BLaER1 (cell line): ENCODE measurements at regions not wholly inside any gene's neighbourhood (a gene's known extent, or its start where the extent isn't known, plus 50 kb on each side); places are given as distances from the start of the nearest gene placed in this dataset.
"Not testable (repeated sequence)": the region's sequence is repeated elsewhere in the genome, so short reads cannot be mapped to it uniquely, and the experiment has no call there.

Source experiments
- H3K27ac ChIP-seq: shearing (Covaris generic); formaldehyde crosslinking; 2 replicates; pipeline ENCODE4 v1.8.1; 2022
- H3K27me3 ChIP-seq: shearing (Covaris generic); formaldehyde crosslinking; 2 replicates; pipeline ENCODE4 v1.8.1; 2022
- H3K36me3 ChIP-seq: shearing (Covaris generic); formaldehyde crosslinking; 2 replicates; pipeline ENCODE4 v1.8.1; 2022
- H3K4me1 ChIP-seq: shearing (Covaris generic); formaldehyde crosslinking; 2 replicates; pipeline ENCODE4 v1.8.1; 2022
- H3K4me2 ChIP-seq: shearing (Covaris generic); formaldehyde crosslinking; 2 replicates; pipeline ENCODE4 v1.8.1; 2022
- H3K4me3 ChIP-seq: shearing (Covaris generic); formaldehyde crosslinking; 2 replicates; pipeline ENCODE4 v1.8.1; 2022
- H3K9ac ChIP-seq: shearing (Covaris generic); formaldehyde crosslinking; 2 replicates; pipeline ENCODE4 v1.8.1; 2022
- H3K9me3 ChIP-seq: shearing (Covaris generic); formaldehyde crosslinking; 2 replicates; pipeline ENCODE4 v1.8.1; 2022
- H4K20me1 ChIP-seq: shearing (Covaris generic); formaldehyde crosslinking; 2 replicates; pipeline ENCODE4 v1.8.1; 2022
- Cebpa-rat ChIP-seq: shearing (Covaris generic); IDR thresholded peaks from 2 replicates; pipeline ENCODE4 v1.8.1; 2022

GRCh38 chr19:31478241-31478640 is 129.0 kb upstream of the TSHZ3 start:
- TF ChIP-seq Cebpa-rat, result no peak
- Histone ChIP-seq H3K36me3 (no peaks in the 10 kb centered on the region), H3K9ac (no peak overlapping the region), H3K27ac (no peak overlapping the region), H3K4me3 (no peak overlapping the region), H3K9me3 (peaks cover 4% of the 10 kb centered on the region; the same call in 1 of the 2 replicates), H3K27me3 (no peaks in the 10 kb centered on the region), H4K20me1 (no peaks in the 10 kb centered on the region), H3K4me1 (no peaks in the 10 kb centered on the region), H3K4me2 (no peak overlapping the region)

DNA sequence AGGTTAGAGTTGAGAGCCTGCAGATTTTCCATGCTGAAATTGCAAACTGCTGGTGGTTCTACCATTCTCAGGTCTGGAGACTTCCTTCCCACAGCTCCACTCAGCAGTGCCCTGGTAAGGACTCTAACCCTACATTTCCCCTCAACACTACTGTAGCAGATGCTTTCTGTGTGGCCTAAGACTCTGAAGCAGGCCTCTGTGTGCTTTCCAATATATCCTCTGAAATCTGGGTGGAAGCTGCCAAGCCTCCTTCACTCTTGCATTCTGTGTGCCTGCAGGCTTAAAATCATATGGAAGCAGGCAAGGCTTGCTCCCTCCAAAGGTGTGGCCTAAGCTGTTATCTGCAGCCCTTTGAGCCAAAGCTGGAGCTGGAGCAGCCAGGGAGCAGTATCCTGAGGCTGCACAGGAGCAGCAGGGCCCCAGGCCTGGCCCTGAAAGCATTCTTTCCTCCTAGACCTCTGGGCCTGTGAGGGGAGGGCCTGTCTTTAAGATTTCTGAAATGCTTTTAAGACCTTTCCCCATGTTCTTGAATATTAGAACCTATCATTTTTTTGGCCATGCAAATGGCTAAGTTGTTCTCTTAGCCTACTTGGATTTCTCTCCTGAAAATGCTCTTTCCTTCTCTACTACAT is 134.1 kb upstream of the TSHZ3 start:
- no peaks in the 10 kb centered on the region for H3K4me1 ChIP-seq
- H3K27ac ChIP-seq, result no peak overlapping the region
- H3K9me3 ChIP-seq, result peaks cover 38% of the 10 kb centered on the region
- H4K20me1 ChIP-seq, result no peaks in the 10 kb centered on the region
- no peaks in the 10 kb centered on the region for H3K27me3 ChIP-seq
- H3K9ac ChIP-seq, result no peak overlapping the region
- TF ChIP-seq Cebpa-rat, result no peak
- no peaks in the 10 kb centered on the region for H3K36me3 ChIP-seq
- no peak overlapping the region for H3K4me3 ChIP-seq
- H3K4me2 ChIP-seq, result no peak overlapping the region

DNA sequence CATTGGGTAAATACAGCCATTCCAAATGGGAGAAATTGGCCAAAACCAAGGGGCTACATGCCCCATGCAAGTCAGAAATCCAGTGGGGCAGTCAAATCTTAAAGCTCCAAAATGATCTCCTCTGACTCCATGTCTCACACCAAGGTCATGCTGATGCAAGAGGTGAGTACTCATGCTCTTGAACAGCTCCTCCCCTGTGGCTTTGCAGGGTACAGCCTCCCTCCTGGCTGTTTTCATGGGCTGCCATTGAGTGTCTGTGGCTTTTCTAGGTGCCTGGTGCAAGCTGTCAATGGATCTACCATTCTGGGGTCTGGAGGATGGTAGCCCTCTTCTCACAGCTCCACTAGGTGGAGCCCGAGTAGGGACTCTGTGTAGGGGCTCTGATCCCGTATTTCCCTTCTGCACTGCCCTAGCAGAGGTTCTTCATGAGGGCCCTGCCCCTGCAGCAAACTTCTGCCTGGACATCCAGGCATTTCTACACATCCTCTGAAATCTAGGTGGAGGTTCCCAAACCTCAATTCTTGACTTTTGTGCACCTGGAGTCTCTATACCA is 135.7 kb upstream of the TSHZ3 start:
- peaks cover 38% of the 10 kb centered on the region for H3K9me3 ChIP-seq
- H4K20me1 ChIP-seq, H3K4me3 ChIP-seq, H3K9ac ChIP-seq, H3K27me3 ChIP-seq, H3K27ac ChIP-seq, H3K36me3 ChIP-seq, H3K4me1 ChIP-seq, H3K4me2 ChIP-seq: not testable (repeated sequence)

DNA sequence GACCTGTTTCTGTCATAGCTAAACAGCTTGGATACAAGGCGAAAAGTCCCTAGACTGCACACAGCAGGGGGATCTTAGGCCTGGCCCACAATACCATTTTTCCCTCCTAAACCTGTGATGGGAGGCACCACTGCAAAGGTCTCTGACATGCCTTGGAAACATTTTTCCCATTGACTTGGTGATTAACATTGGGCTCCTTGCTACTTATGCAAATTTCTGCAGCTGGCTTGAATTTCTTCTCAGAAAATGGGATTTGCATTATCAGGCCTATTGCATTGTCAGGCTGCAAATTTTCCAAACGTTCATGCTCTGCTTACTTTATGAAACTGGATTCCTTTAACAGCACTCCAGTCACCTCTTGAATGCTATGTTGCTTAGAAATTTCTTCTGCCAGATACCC is 136.2 kb upstream of the TSHZ3 start:
- Histone ChIP-seq H3K4me3 (no peak overlapping the region), H3K27ac (no peak overlapping the region), H3K4me2 (no peak overlapping the region), H3K9me3 (peaks cover 38% of the 10 kb centered on the region), H3K36me3 (no peaks in the 10 kb centered on the region), H3K4me1 (no peaks in the 10 kb centered on the region), H3K27me3 (no peaks in the 10 kb centered on the region), H4K20me1 (no peaks in the 10 kb centered on the region), H3K9ac (no peak overlapping the region)
- no peak for TF ChIP-seq Cebpa-rat

DNA sequence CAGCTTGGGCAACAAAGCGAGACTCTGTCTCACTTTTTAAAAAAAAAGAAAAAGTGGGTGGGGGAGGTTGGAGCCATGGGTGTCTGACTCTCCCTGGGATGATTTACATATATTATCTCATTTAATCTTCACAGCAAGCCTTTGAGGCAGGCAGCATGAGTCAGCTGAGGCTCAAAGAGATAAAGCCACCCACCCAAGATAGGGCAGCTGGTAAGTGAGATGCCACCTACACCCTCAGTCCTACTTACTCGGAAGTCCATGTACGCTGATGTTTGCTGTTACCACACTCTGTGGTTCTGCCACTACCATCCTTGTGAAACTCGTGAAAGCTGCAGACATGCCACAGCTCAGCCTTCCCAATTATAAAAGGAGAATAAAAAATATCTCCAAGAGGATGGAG is 142.0 kb upstream of the TSHZ3 start:
- no peak overlapping the region for H3K4me3 ChIP-seq
- no peak for TF ChIP-seq Cebpa-rat
- H3K4me1 ChIP-seq, result no peaks in the 10 kb centered on the region
- H3K4me2 ChIP-seq, result no peak overlapping the region
- H4K20me1 ChIP-seq, result no peaks in the 10 kb centered on the region
- peaks cover 6% of the 10 kb centered on the region for H3K9me3 ChIP-seq
- no peak overlapping the region for H3K27ac ChIP-seq
- H3K36me3 ChIP-seq, result no peaks in the 10 kb centered on the region
- no peak overlapping the region for H3K9ac ChIP-seq
- no peaks in the 10 kb centered on the region for H3K27me3 ChIP-seq

DNA sequence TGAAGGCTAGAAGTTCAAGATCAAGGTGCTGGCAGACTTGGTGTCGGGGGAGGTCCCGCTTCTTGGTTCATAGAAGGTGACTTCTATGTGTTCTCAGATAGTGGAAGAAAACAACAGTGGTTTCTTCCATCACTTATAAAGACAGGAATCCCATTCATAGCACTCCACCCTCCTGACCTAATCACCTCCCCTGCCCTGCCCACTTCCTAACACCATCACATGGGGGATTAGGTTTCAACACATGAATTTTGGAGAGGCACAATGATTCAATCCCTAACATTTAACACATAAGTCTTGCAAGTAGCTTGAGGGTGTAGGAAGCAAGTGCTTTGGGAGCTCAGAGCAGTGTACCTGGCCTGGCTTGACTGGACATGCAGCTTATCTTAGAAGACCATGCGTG is 142.8 kb upstream of the TSHZ3 start:
- Histone ChIP-seq H3K4me1 (no peaks in the 10 kb centered on the region), H3K9ac (no peak overlapping the region), H4K20me1 (no peaks in the 10 kb centered on the region), H3K36me3 (no peaks in the 10 kb centered on the region), H3K9me3 (no peaks in the 10 kb centered on the region), H3K4me2 (no peak overlapping the region), H3K4me3 (no peak overlapping the region), H3K27me3 (no peaks in the 10 kb centered on the region), H3K27ac (no peak overlapping the region)
- no peak for TF ChIP-seq Cebpa-rat

DNA sequence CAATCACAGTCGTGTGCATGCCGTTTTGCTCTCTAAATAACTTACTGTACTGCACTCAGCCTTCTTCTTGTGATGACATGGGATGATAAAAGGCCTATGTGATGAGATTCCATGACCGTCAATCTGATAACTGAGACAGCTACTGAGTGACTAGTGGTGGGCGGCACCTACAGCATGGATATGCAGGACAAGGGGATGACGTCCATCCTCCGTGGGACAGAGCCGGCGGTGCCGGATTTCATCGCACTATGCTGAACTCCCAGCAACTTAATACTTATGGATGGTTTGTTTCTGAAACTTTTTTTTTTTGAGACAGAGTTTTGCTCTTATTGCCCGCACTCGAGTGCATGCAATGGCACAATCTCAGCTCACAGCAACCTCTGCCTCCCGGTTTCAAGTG is 146.8 kb upstream of the TSHZ3 start:
- Histone ChIP-seq H4K20me1 (no peaks in the 10 kb centered on the region), H3K27ac (no peak overlapping the region), H3K4me1 (0 out of 2 replicates have a peak, but pooled peaks cover 4% of the 10 kb centered on the region), H3K4me3 (no peak overlapping the region), H3K27me3 (no peaks in the 10 kb centered on the region), H3K36me3 (no peaks in the 10 kb centered on the region), H3K9me3 (no peaks in the 10 kb centered on the region), H3K9ac (no peak overlapping the region), H3K4me2 (no peak overlapping the region)
- TF ChIP-seq Cebpa-rat, result no peak

- Histone ChIP-seq H3K4me2 (no peak overlapping the region), H3K4me3 (no peak overlapping the region), H3K36me3 (no peaks in the 10 kb centered on the region), H4K20me1 (no peaks in the 10 kb centered on the region), H3K27ac (no peak overlapping the region), H3K27me3 (no peaks in the 10 kb centered on the region), H3K9me3 (no peaks in the 10 kb centered on the region), H3K9ac (no peak overlapping the region), H3K4me1 (0 out of 2 replicates have a peak, but pooled peaks cover 4% of the 10 kb centered on the region)
- no peak for TF ChIP-seq Cebpa-rat
These were observed 148.5 kb upstream of the TSHZ3 start for GRCh38 chr19:31497709-31498108.

DNA sequence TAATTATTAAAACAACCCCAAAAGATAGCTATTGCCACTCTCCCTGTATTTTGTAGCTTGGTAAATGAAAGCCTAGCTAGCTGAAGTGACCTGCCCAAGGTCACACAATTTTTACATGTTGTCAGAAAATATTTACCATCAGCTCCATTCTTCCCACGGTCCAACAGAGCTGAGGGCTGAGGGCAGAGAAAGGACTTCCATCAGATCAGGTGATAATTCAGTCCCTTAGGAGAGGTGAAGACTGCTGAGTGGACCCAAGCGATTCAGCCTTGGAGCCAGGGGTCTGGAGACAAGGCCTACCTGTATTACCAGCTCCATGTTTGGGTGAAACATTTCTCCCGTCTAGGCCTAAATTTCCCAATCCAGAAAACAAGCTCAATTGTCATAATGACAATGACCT is 149.5 kb upstream of the TSHZ3 start:
- Histone ChIP-seq H3K27me3 (no peaks in the 10 kb centered on the region), H3K4me3 (no peak overlapping the region), H3K27ac (no peak overlapping the region), H4K20me1 (no peaks in the 10 kb centered on the region), H3K4me2 (no peak overlapping the region), H3K4me1 (0 out of 2 replicates have a peak, but pooled peaks cover 4% of the 10 kb centered on the region), H3K36me3 (no peaks in the 10 kb centered on the region), H3K9ac (no peak overlapping the region), H3K9me3 (no peaks in the 10 kb centered on the region)
- TF ChIP-seq Cebpa-rat, result no peak

GRCh38 chr19:31499281-31500196 is 150.3 kb upstream of the TSHZ3 start:
- H3K27ac ChIP-seq, result no peak overlapping the region
- no peak overlapping the region for H3K4me2 ChIP-seq
- no peak overlapping the region for H3K9ac ChIP-seq
- no peak for TF ChIP-seq Cebpa-rat
- H3K4me1 ChIP-seq, result 0 out of 2 replicates have a peak, but pooled peaks cover 4% of the 10 kb centered on the region
- no peak overlapping the region for H3K4me3 ChIP-seq
- H3K36me3 ChIP-seq, result no peaks in the 10 kb centered on the region
- H3K9me3 ChIP-seq, result no peaks in the 10 kb centered on the region
- H4K20me1 ChIP-seq, result no peaks in the 10 kb centered on the region
- no peaks in the 10 kb centered on the region for H3K27me3 ChIP-seq
